Caco-2 (cell line): ENCODE measurements at regions not wholly inside any gene's neighbourhood (a gene's known extent, or its start where the extent isn't known, plus 50 kb on each side); places are given as distances from the start of the nearest gene placed in this dataset.

Experiments used
- BruUV-seq: library from RNA; stranded (reverse); fragments of 400-500 nt; replicated peaks from 2 replicates; lab custom pipeline; 2021; lab: Mats Ljungman, UMichigan
- CTCF ChIA-PET: fragments of 300-600 bp; sonication (Branson Sonifier 250); formaldehyde crosslinking; loops from one replicate; lab custom pipeline; 2022; ENCODE audit warnings: antibody characterized with exemption; lab: Charles Lee
- POLR2A ChIA-PET: fragments of 300-600 bp; sonication (Branson Sonifier 250); formaldehyde crosslinking; loops from one replicate; lab custom pipeline; 2022; ENCODE audit warnings: antibody characterized with exemption; lab: Charles Lee
- DNase-seq, 2 experiments: peaks; one replicate each; pipeline versions ENCODE4 v3.0.0 to v3.0.0-alpha.2; 2020 to 2022
- H3K27me3 ChIP-seq: replicated peaks from 2 replicates; pipeline ENCODE4 v1.6.0; 2011; ENCODE audit warnings: low read length; ENCODE audit not compliant: control insufficient read depth, insufficient read depth
- H3K36me3 ChIP-seq: 2 replicates; pipeline ENCODE4 v1.5.1; 2011; ENCODE audit warnings: low read length; ENCODE audit not compliant: control insufficient read depth, insufficient read depth
- H3K4me1 ChIP-seq: fragments of 250-450 bp; sonication (Bioruptor Pico); 2 replicates; pipeline ENCODE4 v1.5.1; 2020; ENCODE audit warnings: mild to moderate bottlenecking
- H3K4me3 ChIP-seq: 2 replicates; pipeline ENCODE4 v1.5.1; 2011; ENCODE audit warnings: low read depth, mild to moderate bottlenecking, control low read depth, low read length
- H3K9me3 ChIP-seq: fragments of 250-450 bp; sonication (Bioruptor Pico); 2 replicates; pipeline ENCODE4 v1.5.1; 2020; ENCODE audit warnings: mild to moderate bottlenecking, moderate library complexity
- H3K27ac Mint-ChIP-seq: one replicate; pipeline ENCODE4 v1.8.0; 2022; ENCODE audit warnings: mixed read lengths; ENCODE audit not compliant: unreplicated experiment
- H3K27me3 Mint-ChIP-seq: one replicate; pipeline ENCODE4 v1.8.0; 2022; ENCODE audit warnings: mixed read lengths; ENCODE audit not compliant: insufficient read depth, unreplicated experiment
- H3K36me3 Mint-ChIP-seq: one replicate; pipeline ENCODE4 v1.8.0; 2022; ENCODE audit warnings: mild to moderate bottlenecking, mixed read lengths; ENCODE audit not compliant: insufficient read depth, unreplicated experiment
- H3K4me1 Mint-ChIP-seq: one replicate; pipeline ENCODE4 v1.8.0; 2022; ENCODE audit warnings: low read depth, mixed read lengths; ENCODE audit not compliant: unreplicated experiment
- H3K4me3 Mint-ChIP-seq: one replicate; pipeline ENCODE4 v1.8.0; 2022; ENCODE audit warnings: mild to moderate bottlenecking, moderate library complexity, mixed read lengths; ENCODE audit not compliant: unreplicated experiment
- H3K9me3 Mint-ChIP-seq: one replicate; pipeline ENCODE4 v1.8.0; 2022; ENCODE audit warnings: mixed read lengths; ENCODE audit not compliant: unreplicated experiment
- intact Hi-C: fragments of 100-400 bp; cut with micrococcal nuclease; formaldehyde crosslinking; loops from one replicate; pipeline ENCODE4 v1.10.0; 2022; ENCODE audit not compliant: unreplicated experiment
- TF ChIP-seq, protein P1 (sequence below), 2 experiments: fragments of 200-600 bp in 1 of 2; IDR thresholded peaks; 1 replicate in 1 of 2; 2 replicates in 1 of 2; pipeline versions ENCODE4 v1.5.1 to v1.8.0; 2011 to 2022; ENCODE audit warnings: antibody characterized with exemption in 1 of 2, control low read depth in 1 of 2, inconsistent platforms in 1 of 2, low read depth in 1 of 2, low read length in 1 of 2, mild to moderate bottlenecking in 1 of 2, moderate library complexity in 1 of 2; ENCODE audit not compliant: insufficient read depth in 1 of 2, severe bottlenecking in 1 of 2, unreplicated experiment in 1 of 2

- no peaks in the 10 kb centered on the region for H3K36me3 Mint-ChIP-seq
- H3K9me3 Mint-ChIP-seq, result no peaks in the 10 kb centered on the region
- POLR2A ChIA-PET, result no interaction called here
- peaks cover 3% of the 10 kb centered on the region for H3K27me3 Mint-ChIP-seq
- TF ChIP-seq, protein P1, sequence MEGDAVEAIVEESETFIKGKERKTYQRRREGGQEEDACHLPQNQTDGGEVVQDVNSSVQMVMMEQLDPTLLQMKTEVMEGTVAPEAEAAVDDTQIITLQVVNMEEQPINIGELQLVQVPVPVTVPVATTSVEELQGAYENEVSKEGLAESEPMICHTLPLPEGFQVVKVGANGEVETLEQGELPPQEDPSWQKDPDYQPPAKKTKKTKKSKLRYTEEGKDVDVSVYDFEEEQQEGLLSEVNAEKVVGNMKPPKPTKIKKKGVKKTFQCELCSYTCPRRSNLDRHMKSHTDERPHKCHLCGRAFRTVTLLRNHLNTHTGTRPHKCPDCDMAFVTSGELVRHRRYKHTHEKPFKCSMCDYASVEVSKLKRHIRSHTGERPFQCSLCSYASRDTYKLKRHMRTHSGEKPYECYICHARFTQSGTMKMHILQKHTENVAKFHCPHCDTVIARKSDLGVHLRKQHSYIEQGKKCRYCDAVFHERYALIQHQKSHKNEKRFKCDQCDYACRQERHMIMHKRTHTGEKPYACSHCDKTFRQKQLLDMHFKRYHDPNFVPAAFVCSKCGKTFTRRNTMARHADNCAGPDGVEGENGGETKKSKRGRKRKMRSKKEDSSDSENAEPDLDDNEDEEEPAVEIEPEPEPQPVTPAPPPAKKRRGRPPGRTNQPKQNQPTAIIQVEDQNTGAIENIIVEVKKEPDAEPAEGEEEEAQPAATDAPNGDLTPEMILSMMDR (IDR thresholded peaks at IDR 0.05; ENCODE audit: insufficient read depth in 1 of 2, low read depth in 1 of 2, low read length in 1 of 2, severe bottlenecking in 1 of 2, unreplicated experiment in 1 of 2), result no peak
- H3K4me3 Mint-ChIP-seq, result no peak overlapping the region
- no peaks in the 10 kb centered on the region; the same call in 1 of the 2 replicates for H3K27me3 ChIP-seq
- no peaks in the 10 kb centered on the region; the same call in 1 of the 2 replicates for H3K9me3 ChIP-seq
- intact Hi-C loops, result no loop called here
- CTCF ChIA-PET, result no interaction called here
- H3K36me3 ChIP-seq, result no peaks in the 10 kb centered on the region
- no peaks in the 10 kb centered on the region for H3K4me1 Mint-ChIP-seq
- H3K4me1 ChIP-seq, result no peaks in the 10 kb centered on the region
- no peak overlapping the region for H3K4me3 ChIP-seq
- no TSS peak for BruUV-seq
- no peak overlapping the region for H3K27ac Mint-ChIP-seq
- DNase-seq, result peak in 1 of 2 experiments; percentile 7
Measured at GRCh38 chr20:60306105-60306504, 347.9 kb downstream of the CDH26 start.

GRCh38 chr20:60306551-60306950 is 348.3 kb downstream of the CDH26 start:
- intact Hi-C loops, result no loop called here
- no peak overlapping the region for H3K27ac Mint-ChIP-seq
- no peaks in the 10 kb centered on the region for H3K4me1 ChIP-seq
- no peaks in the 10 kb centered on the region; the same call in 1 of the 2 replicates for H3K9me3 ChIP-seq
- no peak overlapping the region for H3K4me3 ChIP-seq
- no peaks in the 10 kb centered on the region for H3K9me3 Mint-ChIP-seq
- ChIA-PET CTCF (no interaction called here), POLR2A (no interaction called here)
- no peaks in the 10 kb centered on the region for H3K36me3 Mint-ChIP-seq
- BruUV-seq, result no TSS peak
- H3K4me3 Mint-ChIP-seq, result no peak overlapping the region
- peak in 1 of 2 experiments; percentile 25 for DNase-seq
- H3K27me3 ChIP-seq, result no peaks in the 10 kb centered on the region; the same call in 1 of the 2 replicates
- TF ChIP-seq, protein P1 (IDR thresholded peaks at IDR 0.05; ENCODE audit: insufficient read depth in 1 of 2, low read depth in 1 of 2, low read length in 1 of 2, severe bottlenecking in 1 of 2, unreplicated experiment in 1 of 2), result no peak
- H3K36me3 ChIP-seq, result no peaks in the 10 kb centered on the region
- H3K4me1 Mint-ChIP-seq, result no peaks in the 10 kb centered on the region
- H3K27me3 Mint-ChIP-seq, result peaks cover 3% of the 10 kb centered on the region

DNA sequence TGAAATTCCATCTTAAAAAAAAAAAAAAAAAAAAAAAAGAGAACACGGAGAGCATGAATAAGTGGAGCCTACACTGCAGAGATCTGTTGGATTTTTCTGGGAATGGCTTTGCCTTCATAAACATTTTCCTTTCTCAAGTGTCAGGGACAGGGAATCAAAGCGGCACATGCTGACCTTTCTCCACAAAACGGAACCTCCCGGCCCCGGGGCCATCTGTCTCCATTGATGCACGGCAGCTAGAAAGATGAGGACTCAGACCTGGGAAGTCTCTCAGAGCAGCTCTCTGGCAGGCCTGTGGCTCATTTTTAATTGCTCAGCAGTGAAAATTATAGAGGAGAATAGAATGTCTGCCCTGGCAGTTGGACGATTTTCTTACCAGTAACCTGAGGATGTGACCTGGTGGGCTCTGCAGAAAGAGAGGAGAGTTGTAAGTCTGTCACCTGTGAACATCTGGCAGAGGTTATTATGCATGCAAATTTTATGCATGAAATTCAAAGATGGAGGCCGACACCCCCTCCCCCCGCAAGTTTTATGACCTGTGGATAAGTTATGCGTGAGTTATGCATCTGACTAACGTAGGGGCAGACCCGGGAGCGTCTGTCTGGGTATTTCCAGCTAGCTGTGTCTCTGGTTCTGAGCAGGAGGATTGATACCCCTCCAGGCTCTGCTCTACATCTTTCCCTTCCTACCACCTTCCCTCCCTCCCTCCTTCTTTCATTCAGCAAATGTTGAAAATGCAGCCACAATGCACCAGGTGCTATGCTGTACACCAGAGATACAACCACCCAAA is 352.5 kb downstream of the CDH26 start:
- Mint-ChIP-seq H3K9me3 (peaks cover 25% of the 10 kb centered on the region), H3K4me3 (no peak overlapping the region), H3K36me3 (no peaks in the 10 kb centered on the region), H3K27ac (no peak overlapping the region), H3K4me1 (no peaks in the 10 kb centered on the region), H3K27me3 (peaks cover 3% of the 10 kb centered on the region)
- Histone ChIP-seq H3K4me3 (no peak overlapping the region), H3K36me3 (no peaks in the 10 kb centered on the region), H3K4me1 (no peaks in the 10 kb centered on the region), H3K27me3 (no peaks in the 10 kb centered on the region), H3K9me3 (no peaks in the 10 kb centered on the region; the same call in 1 of the 2 replicates)
- DNase-seq, result no peak
- no TSS peak for BruUV-seq
- intact Hi-C loops, result no loop called here
- CTCF ChIA-PET, result interaction anchor here (0.7 kb wide), 1 partner anchor 70 kb away, joined by 5 read pairs; no protein-coding TSS in a partner anchor
- POLR2A ChIA-PET, result no interaction called here
- TF ChIP-seq, protein P1 (IDR thresholded peaks at IDR 0.05; ENCODE audit: insufficient read depth in 1 of 2, low read depth in 1 of 2, low read length in 1 of 2, severe bottlenecking in 1 of 2, unreplicated experiment in 1 of 2), result no peak
